H9 (cell line): ENCODE measurements at regions not wholly inside any gene's neighbourhood (a gene's known extent, or its start where the extent isn't known, plus 50 kb on each side); places are given as distances from the start of the nearest gene placed in this dataset.

Source experiments
- DNase-seq: peaks from one replicate; pipeline ENCODE4 v3.0.0-alpha.2; 2017
- H2AFZ ChIP-seq: one replicate; pipeline ENCODE4 v1.6.1; 2013; ENCODE audit warnings: mild to moderate bottlenecking, low read length, control low read depth, moderate library complexity
- H2AK5ac ChIP-seq: 2 replicates; pipeline ENCODE4 v1.6.1; 2013; ENCODE audit warnings: low read length, control low read depth, mixed read lengths; ENCODE audit not compliant: insufficient read length
- H2BK120ac ChIP-seq: one replicate; pipeline ENCODE4 v1.6.1; 2013; ENCODE audit warnings: low read depth, mild to moderate bottlenecking, low read length, control low read depth, inconsistent platforms; ENCODE audit not compliant: poor library complexity, severe bottlenecking
- H2BK12ac ChIP-seq: 2 replicates; pipeline ENCODE4 v1.6.1; 2013; ENCODE audit warnings: low read length, control low read depth, mixed read lengths, low read depth; ENCODE audit not compliant: insufficient read length
- H2BK15ac ChIP-seq: 2 replicates; pipeline ENCODE4 v1.6.1; 2013; ENCODE audit warnings: low read depth, low read length, control low read depth
- H2BK20ac ChIP-seq: one replicate; pipeline ENCODE4 v1.6.1; 2013; ENCODE audit warnings: low read depth, mild to moderate bottlenecking, low read length, control low read depth, inconsistent platforms; ENCODE audit not compliant: poor library complexity, severe bottlenecking
- H2BK5ac ChIP-seq: 2 replicates; pipeline ENCODE4 v1.6.1; 2013; ENCODE audit warnings: low read length, control low read depth, mixed read lengths; ENCODE audit not compliant: insufficient read length
- H3K14ac ChIP-seq: 2 replicates; pipeline ENCODE4 v1.6.1; 2013; ENCODE audit warnings: low read length, control low read depth; ENCODE audit not compliant: insufficient read depth
- H3K18ac ChIP-seq: 2 replicates; pipeline ENCODE4 v1.6.1; 2013; ENCODE audit warnings: low read depth, mild to moderate bottlenecking, mixed read lengths, low read length, control low read depth; ENCODE audit not compliant: insufficient read length
- H3K23ac ChIP-seq: 2 replicates; pipeline ENCODE4 v1.6.1; 2013; ENCODE audit warnings: low read length, control low read depth, mixed read lengths, low read depth; ENCODE audit not compliant: insufficient read length
- H3K23me2 ChIP-seq: 2 replicates; pipeline ENCODE4 v1.6.1; 2013; ENCODE audit warnings: low read depth, mild to moderate bottlenecking, mixed read lengths, low read length, control low read depth; ENCODE audit not compliant: insufficient read length, poor library complexity, severe bottlenecking
- H3K27ac ChIP-seq: 2 replicates; pipeline ENCODE4 v1.5.1; 2013; ENCODE audit warnings: low read length, control low read depth, mixed read lengths, low read depth; ENCODE audit not compliant: insufficient read length
- H3K27me3 ChIP-seq: 2 replicates; pipeline ENCODE4 v1.6.1; 2013; ENCODE audit warnings: low read length, control low read depth, inconsistent platforms; ENCODE audit not compliant: insufficient read depth
- H3K4ac ChIP-seq: 2 replicates; pipeline ENCODE4 v1.6.1; 2013; ENCODE audit warnings: low read depth, mild to moderate bottlenecking, control low read depth, inconsistent platforms, low read length, moderate library complexity
- H3K4me1 ChIP-seq: 2 replicates; pipeline ENCODE4 v1.6.1; 2013; ENCODE audit warnings: low read length, control low read depth, inconsistent platforms; ENCODE audit not compliant: insufficient read depth
- H3K4me2 ChIP-seq: 2 replicates; pipeline ENCODE4 v1.6.1; 2013; ENCODE audit warnings: low read length, control low read depth, mixed read lengths; ENCODE audit not compliant: insufficient read length, insufficient read depth
- H3K56ac ChIP-seq: 2 replicates; pipeline ENCODE4 v1.6.1; 2013; ENCODE audit warnings: low read depth, mild to moderate bottlenecking, mixed read lengths, low read length, control low read depth; ENCODE audit not compliant: insufficient read length
- H3K79me1 ChIP-seq: 2 replicates; pipeline ENCODE4 v1.6.1; 2013; ENCODE audit warnings: low read depth, mild to moderate bottlenecking, moderate library complexity, low read length, control low read depth, inconsistent platforms; ENCODE audit not compliant: insufficient read depth, poor library complexity, severe bottlenecking
- H3K79me2 ChIP-seq: 2 replicates; pipeline ENCODE4 v1.6.1; 2013; ENCODE audit warnings: low read length, control low read depth, inconsistent platforms; ENCODE audit not compliant: insufficient read depth
- H3K9ac ChIP-seq: 2 replicates; pipeline ENCODE4 v1.6.1; 2013; ENCODE audit warnings: low read length, control low read depth, mixed read lengths; ENCODE audit not compliant: insufficient read length; ENCODE audit errors: extremely low read depth
- H3K9me3 ChIP-seq: one replicate; pipeline ENCODE4 v1.6.1; 2013; ENCODE audit warnings: low read depth, low read length, inconsistent platforms; ENCODE audit not compliant: control insufficient read depth
- H3T11ph ChIP-seq: one replicate; pipeline ENCODE4 v1.6.1; 2013; ENCODE audit warnings: mild to moderate bottlenecking, low read length, control low read depth, inconsistent platforms
- H4K20me1 ChIP-seq: one replicate; pipeline ENCODE4 v1.6.1; 2013; ENCODE audit not compliant: control insufficient read depth, insufficient read length, insufficient read depth
- H4K5ac ChIP-seq: 2 replicates; pipeline ENCODE4 v1.6.1; 2013; ENCODE audit warnings: low read depth, mild to moderate bottlenecking, mixed read lengths, low read length, control low read depth; ENCODE audit not compliant: insufficient read length
- H4K8ac ChIP-seq: replicated peaks from 2 replicates; pipeline ENCODE4 v1.6.1; 2013; ENCODE audit warnings: low read length, control low read depth, mixed read lengths, low read depth; ENCODE audit not compliant: insufficient read length
- H4K91ac ChIP-seq: 2 replicates; pipeline ENCODE4 v1.6.1; 2013; ENCODE audit warnings: low read depth, mild to moderate bottlenecking, moderate library complexity, mixed read lengths, low read length, control low read depth; ENCODE audit not compliant: insufficient read length
- H3K27ac Mint-ChIP-seq, 3 experiments: 2 replicates in 2 of 3; 3 replicates in 1 of 3; pipeline ENCODE4 v1.8.0; 2020 to 2021; ENCODE audit warnings: mixed read lengths in 3 of 3, mild to moderate bottlenecking in 1 of 3, moderate library complexity in 1 of 3
- H3K27me3 Mint-ChIP-seq: 2 replicates; pipeline ENCODE4 v1.8.0; 2021; ENCODE audit warnings: low read depth, mild to moderate bottlenecking, moderate library complexity, mixed read lengths
- H3K36me3 Mint-ChIP-seq, 3 experiments: 2 replicates in 2 of 3; 3 replicates in 1 of 3; pipeline ENCODE4 v1.8.0; 2020 to 2021; ENCODE audit warnings: low read depth in 3 of 3, mixed read lengths in 3 of 3; ENCODE audit not compliant: insufficient read depth in 1 of 3
- H3K4me1 Mint-ChIP-seq, 2 experiments: 2 replicates each; pipeline ENCODE4 v1.8.0; 2020; ENCODE audit warnings: mixed read lengths in 2 of 2
- H3K4me3 Mint-ChIP-seq, 2 experiments: 2 replicates in 1 of 2; 3 replicates in 1 of 2; pipeline ENCODE4 v1.8.0; 2020 to 2021; ENCODE audit warnings: mild to moderate bottlenecking in 2 of 2, mixed read lengths in 2 of 2, moderate library complexity in 1 of 2
- H3K9me3 Mint-ChIP-seq, 2 experiments: 2 replicates in 1 of 2; 3 replicates in 1 of 2; pipeline ENCODE4 v1.8.0; 2020; ENCODE audit warnings: mild to moderate bottlenecking in 2 of 2, mixed read lengths in 2 of 2, moderate library complexity in 1 of 2
- WGBS: extraction: QIAGEN DNeasy Blood & Tissue Kit; methylation state at CpG from one replicate; pipeline ENCODE4 v1.1.7; 2013; ENCODE audit warnings: missing lambda C conversion rate, low lambda C conversion rate, mixed read lengths; ENCODE audit not compliant: insufficient read length; ENCODE audit errors: extremely low coverage; 5-methylcytosine and 5-hydroxymethylcytosine counted together
- TF ChIP-seq, protein P1 (sequence below): fragments of 200-600 bp; sonication (generic); conservative IDR thresholded peaks from 3 replicates; pipeline ENCODE4 v1.8.0; 2021; ENCODE audit warnings: antibody characterized with exemption, mild to moderate bottlenecking

DNA sequence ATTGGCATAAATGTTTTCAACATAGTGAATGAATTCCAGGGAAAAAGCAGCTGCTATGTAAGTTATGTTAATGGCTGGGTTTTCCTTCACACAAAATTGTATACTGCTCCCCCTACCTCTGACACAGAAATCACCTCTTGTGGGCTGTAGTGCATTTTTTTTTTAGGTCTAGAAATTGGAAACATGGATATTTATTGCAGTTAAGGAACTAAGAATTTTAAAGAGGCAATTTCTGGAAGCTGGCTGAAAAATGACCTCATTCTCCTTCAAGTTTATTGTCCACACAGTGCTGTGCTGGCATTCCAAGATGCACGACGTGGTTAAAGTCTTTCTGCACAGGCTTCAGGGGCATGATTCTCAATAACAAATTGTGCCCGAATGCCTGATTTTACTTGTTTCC, 1424.2 kb downstream of the MRPL39 start:
- H2AK5ac ChIP-seq = no peak overlapping the region
- Mint-ChIP-seq H3K27ac (no peak overlapping the region), H3K4me3 (no peak overlapping the region), H3K27me3 (no peaks in the 10 kb centered on the region), H3K9me3 (peaks cover 46 to 60% of the 10 kb centered on the region in 2 experiments), H3K36me3 (peaks cover 0 to 5% (median 0%) of the 10 kb centered on the region in 3 experiments; a peak in 3 of 7 replicates), H3K4me1 (no peaks in the 10 kb centered on the region)
- no peak overlapping the region for H2BK5ac ChIP-seq
- H3K79me2 ChIP-seq = no peaks in the 10 kb centered on the region
- no peak overlapping the region for H3K9ac ChIP-seq
- no peak overlapping the region for H2BK120ac ChIP-seq
- H3K14ac ChIP-seq = no peak overlapping the region
- no peaks in the 10 kb centered on the region for H3K9me3 ChIP-seq
- TF ChIP-seq, protein P1, sequence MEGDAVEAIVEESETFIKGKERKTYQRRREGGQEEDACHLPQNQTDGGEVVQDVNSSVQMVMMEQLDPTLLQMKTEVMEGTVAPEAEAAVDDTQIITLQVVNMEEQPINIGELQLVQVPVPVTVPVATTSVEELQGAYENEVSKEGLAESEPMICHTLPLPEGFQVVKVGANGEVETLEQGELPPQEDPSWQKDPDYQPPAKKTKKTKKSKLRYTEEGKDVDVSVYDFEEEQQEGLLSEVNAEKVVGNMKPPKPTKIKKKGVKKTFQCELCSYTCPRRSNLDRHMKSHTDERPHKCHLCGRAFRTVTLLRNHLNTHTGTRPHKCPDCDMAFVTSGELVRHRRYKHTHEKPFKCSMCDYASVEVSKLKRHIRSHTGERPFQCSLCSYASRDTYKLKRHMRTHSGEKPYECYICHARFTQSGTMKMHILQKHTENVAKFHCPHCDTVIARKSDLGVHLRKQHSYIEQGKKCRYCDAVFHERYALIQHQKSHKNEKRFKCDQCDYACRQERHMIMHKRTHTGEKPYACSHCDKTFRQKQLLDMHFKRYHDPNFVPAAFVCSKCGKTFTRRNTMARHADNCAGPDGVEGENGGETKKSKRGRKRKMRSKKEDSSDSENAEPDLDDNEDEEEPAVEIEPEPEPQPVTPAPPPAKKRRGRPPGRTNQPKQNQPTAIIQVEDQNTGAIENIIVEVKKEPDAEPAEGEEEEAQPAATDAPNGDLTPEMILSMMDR = no peak
- H3K27ac ChIP-seq = no peak overlapping the region
- H3K79me1 ChIP-seq = no peaks in the 10 kb centered on the region
- DNase-seq = no peak
- H4K91ac ChIP-seq = no peak overlapping the region
- WGBS = no CpG with 5 or more reads among the region's 3 CpGs
- H4K20me1 ChIP-seq = no peaks in the 10 kb centered on the region
- no peak overlapping the region for H3K23ac ChIP-seq
- H3K4ac ChIP-seq = no peak overlapping the region
- H3T11ph ChIP-seq = no peak overlapping the region
- no peak overlapping the region for H3K18ac ChIP-seq
- H2BK15ac ChIP-seq = no peak overlapping the region
- H3K4me2 ChIP-seq = no peak overlapping the region
- H2AFZ ChIP-seq = no peak overlapping the region
- H4K8ac ChIP-seq = no peak overlapping the region
- H3K56ac ChIP-seq = no peak overlapping the region
- no peak overlapping the region for H2BK12ac ChIP-seq
- H3K27me3 ChIP-seq = no peaks in the 10 kb centered on the region
- H2BK20ac ChIP-seq = no peak overlapping the region
- no peak overlapping the region for H4K5ac ChIP-seq
- H3K23me2 ChIP-seq = no peaks in the 10 kb centered on the region
- H3K4me1 ChIP-seq = no peaks in the 10 kb centered on the region
